ENCODE measurements at regions not wholly inside any gene's neighbourhood (a gene's known extent, or its start where the extent isn't known, plus 50 kb on each side); places are given as distances from the start of the nearest gene placed in this dataset.

- TF ChIP-seq, protein P1, sequence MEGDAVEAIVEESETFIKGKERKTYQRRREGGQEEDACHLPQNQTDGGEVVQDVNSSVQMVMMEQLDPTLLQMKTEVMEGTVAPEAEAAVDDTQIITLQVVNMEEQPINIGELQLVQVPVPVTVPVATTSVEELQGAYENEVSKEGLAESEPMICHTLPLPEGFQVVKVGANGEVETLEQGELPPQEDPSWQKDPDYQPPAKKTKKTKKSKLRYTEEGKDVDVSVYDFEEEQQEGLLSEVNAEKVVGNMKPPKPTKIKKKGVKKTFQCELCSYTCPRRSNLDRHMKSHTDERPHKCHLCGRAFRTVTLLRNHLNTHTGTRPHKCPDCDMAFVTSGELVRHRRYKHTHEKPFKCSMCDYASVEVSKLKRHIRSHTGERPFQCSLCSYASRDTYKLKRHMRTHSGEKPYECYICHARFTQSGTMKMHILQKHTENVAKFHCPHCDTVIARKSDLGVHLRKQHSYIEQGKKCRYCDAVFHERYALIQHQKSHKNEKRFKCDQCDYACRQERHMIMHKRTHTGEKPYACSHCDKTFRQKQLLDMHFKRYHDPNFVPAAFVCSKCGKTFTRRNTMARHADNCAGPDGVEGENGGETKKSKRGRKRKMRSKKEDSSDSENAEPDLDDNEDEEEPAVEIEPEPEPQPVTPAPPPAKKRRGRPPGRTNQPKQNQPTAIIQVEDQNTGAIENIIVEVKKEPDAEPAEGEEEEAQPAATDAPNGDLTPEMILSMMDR (conservative IDR thresholded peaks at IDR 0.05), result no peak
- no peak overlapping the region for H3K27ac ChIP-seq
Measured at GRCh38 chr14:100422556-100423316, 99.6 kb downstream of the SLC25A47 start.

DNA sequence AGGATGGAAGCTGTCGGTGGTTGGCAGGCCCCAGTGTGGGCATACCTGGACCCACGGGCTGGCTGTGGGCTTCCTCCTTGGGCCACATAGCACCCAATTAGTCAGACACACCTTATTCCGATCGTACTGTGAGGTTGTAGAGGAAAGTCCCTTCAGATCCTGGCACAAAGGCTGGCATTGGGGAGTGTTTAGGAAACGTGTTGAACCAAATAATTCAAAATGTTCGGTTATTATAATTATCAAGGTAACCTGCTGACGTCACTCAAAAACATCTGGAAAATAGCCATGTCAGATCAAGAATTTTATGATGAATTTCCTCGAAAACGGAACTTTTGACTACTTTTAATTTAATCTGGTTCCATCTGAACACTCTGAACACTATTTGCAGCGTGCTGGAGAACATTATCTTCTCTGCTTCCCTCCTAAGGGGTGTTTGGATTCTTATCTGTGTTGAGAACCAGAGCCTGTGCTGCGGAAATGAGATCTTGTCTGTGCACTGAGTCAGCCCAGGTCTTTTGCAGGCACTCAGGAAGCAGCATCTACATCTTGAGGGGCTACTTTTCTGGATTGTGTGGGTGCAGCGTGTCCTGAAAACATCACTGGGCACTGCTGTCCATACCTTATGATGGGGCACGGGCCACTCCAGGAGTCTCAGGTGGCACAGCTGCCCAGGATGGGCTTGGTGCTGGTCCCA lies 100.3 kb downstream of the SLC25A47 start:
- TF ChIP-seq, protein P1 (conservative IDR thresholded peaks at IDR 0.05), result no peak
- H3K27ac ChIP-seq, result no peak overlapping the region

DNA sequence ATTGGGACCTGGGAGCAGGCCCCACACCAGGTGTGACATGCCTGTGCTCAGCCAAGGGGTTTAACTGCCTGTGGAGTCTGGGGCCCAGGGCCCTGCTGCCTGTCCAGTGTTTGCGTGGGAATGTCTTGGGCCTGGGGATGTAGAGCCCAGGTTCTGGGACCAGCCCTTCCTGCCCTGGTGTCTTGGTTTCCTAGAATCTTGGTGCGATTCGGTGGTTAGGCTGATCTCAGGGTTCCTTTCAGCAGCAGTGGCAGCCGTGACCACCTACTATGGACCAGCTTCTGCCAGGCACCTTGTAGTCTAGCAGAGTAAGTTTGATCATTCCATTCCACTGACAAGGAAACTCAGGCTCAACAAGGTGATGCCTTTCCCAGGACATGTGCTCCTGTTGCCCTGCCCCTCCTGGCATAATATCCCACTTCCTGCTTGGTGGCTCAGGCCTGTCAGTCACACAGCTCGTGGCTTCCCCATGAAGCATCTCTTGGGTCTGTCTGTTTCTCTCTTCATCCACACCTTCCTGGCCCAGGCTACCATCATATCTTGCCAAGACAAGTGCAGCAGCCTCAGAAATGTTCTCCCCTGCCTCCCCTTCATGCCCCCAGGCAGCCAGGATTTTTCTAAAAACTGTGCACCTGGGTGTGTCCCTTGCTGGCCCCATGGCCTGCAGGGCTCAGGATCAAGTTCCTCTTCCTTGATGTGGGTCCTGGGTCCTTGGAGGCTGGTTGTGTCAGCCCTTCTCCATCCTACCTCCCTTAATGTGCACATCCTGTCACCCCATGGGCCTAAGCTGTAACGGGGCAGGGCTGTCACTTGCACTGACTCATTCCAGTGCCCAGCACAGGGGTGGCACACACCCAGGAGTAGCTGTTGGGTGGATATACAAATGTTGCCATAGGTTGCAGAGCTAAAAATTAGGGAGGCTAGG lies 101.6 kb downstream of the SLC25A47 start:
- no peak overlapping the region for H3K27ac ChIP-seq
- TF ChIP-seq, protein P1 (conservative IDR thresholded peaks at IDR 0.05), result no peak

DNA sequence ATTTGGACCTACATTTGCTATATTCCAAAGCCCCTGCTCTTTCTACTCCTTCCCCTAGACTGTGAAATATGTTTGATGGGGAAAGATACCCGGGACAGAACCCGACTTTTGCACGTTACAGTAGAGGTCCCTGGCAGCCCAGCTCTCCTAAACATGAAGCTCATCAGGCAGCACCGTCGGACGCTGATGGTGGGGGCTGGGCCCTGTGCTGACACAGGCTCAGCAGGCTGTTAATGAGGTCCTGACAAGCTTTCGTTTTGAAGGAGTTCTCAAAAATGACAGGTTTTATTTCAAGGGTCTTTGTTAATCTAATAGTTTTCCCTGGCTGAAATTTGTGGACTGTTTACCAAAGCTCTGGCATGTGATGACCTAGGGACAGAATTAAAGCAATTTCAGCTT lies 102.3 kb downstream of the SLC25A47 start:
- H3K27ac ChIP-seq, result no peak overlapping the region
- TF ChIP-seq, protein P1 (conservative IDR thresholded peaks at IDR 0.05), result no peak

- TF ChIP-seq, protein P1 (conservative IDR thresholded peaks at IDR 0.05), result no peak
- no peak overlapping the region for H3K27ac ChIP-seq
Measured at GRCh38 chr14:100426314-100426713, 103.2 kb downstream of the SLC25A47 start.

DNA sequence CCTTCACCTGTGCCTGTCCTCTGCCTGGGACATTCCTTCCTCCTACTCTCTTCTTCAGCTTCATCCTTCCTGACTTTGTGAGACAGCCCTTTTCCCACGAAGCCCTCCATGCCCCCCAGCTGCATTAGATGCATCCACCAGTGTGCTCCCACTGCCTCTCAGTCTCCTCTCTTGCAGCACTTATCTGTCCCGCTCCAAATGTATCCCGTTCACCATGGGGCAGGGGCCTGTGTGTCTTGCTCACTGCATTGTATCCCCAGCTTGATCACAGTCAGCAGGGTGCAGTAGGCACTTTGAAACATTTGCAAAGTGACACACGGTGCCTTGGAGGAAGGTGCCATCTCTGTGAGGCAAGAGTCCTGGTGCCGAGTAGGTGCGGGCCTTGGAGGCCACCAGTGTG lies 104.0 kb downstream of the SLC25A47 start:
- H3K27ac ChIP-seq, result no peak overlapping the region
- TF ChIP-seq, protein P1 (conservative IDR thresholded peaks at IDR 0.05), result no peak

DNA sequence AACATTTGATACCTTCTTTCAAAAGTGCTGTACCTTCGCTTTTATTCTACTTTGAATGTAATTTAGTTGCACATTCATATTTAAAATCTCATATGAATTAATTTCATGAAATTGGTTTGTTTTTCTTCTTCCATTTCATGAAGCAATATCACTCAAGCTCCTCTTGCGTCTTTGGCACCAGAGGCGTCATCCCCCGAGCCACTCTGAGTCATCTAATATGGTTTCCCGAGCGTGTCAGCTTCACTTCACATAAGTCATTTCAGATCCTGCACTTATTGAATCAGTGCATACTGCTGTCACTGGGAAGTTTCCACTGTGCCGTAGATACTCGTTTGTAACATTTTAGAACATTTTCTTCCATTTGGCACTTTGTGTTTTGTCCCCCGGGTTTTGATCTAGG lies 105.6 kb downstream of the SLC25A47 start:
- TF ChIP-seq, protein P1 (conservative IDR thresholded peaks at IDR 0.05), result no peak
- H3K27ac ChIP-seq, result no peak overlapping the region
